ENCODE measurements at regions not wholly inside any gene's neighbourhood (a gene's known extent, or its start where the extent isn't known, plus 50 kb on each side); places are given as distances from the start of the nearest gene placed in this dataset.

GRCh38 chr2:200252265-200253067 is 54.0 kb upstream of the SPATS2L start:
- ATAC-seq (ENCODE audit: insufficient read depth, low read depth) (no peak), DNase-seq (no peak)
- Histone ChIP-seq H3K4me2 (ENCODE audit: insufficient read depth, low read length) (no peak overlapping the region), H2AFZ (ENCODE audit: low read depth, low read length) (no peak overlapping the region), H3K36me3 (ENCODE audit: insufficient read depth, low read length) (no peaks in the 10 kb centered on the region), H3K27ac (ENCODE audit: low read length) (no peak overlapping the region), H3K4me1 (ENCODE audit: insufficient read depth, low read length) (no peaks in the 10 kb centered on the region), H3K9ac (ENCODE audit: low read depth, low read length) (no peak overlapping the region), H4K20me1 (ENCODE audit: insufficient read depth, low read length) (no peaks in the 10 kb centered on the region), H3K4me3 (ENCODE audit: low read depth in 1 of 2, low read length in 2 of 2) (no peak overlapping the region), H3K27me3 (ENCODE audit: insufficient read depth, low read length, poor library complexity) (peaks cover 15% of the 10 kb centered on the region), H3K9me3 (ENCODE audit: insufficient read depth, low read length, severe bottlenecking) (no peaks in the 10 kb centered on the region), H3K79me2 (ENCODE audit: insufficient read depth, low read length) (no peaks in the 10 kb centered on the region)
- TF ChIP-seq CTCF (IDR thresholded peaks at IDR 0.05; ENCODE audit: borderline replicate concordance, extremely low read depth, low read length, poor library complexity, severe bottlenecking) (no peak), EZH2 (IDR thresholded peaks at IDR 0.05; ENCODE audit: borderline replicate concordance, low read depth, low read length, severe bottlenecking) (no peak)

- no peaks in the 10 kb centered on the region for H3K9me3 ChIP-seq (ENCODE audit: insufficient read depth, low read length, severe bottlenecking)
- TF ChIP-seq EZH2 (IDR thresholded peaks at IDR 0.05; ENCODE audit: borderline replicate concordance, low read depth, low read length, severe bottlenecking), result no peak
- TF ChIP-seq CTCF (IDR thresholded peaks at IDR 0.05; ENCODE audit: borderline replicate concordance, extremely low read depth, low read length, poor library complexity, severe bottlenecking), result no peak
- no peak overlapping the region for H3K4me3 ChIP-seq (ENCODE audit: low read depth in 1 of 2, low read length in 2 of 2)
- no peaks in the 10 kb centered on the region for H4K20me1 ChIP-seq (ENCODE audit: insufficient read depth, low read length)
- H2AFZ ChIP-seq (ENCODE audit: low read depth, low read length), result no peak overlapping the region
- H3K9ac ChIP-seq (ENCODE audit: low read depth, low read length), result no peak overlapping the region
- no peak for ATAC-seq (ENCODE audit: insufficient read depth, low read depth)
- no peak overlapping the region for H3K4me2 ChIP-seq (ENCODE audit: insufficient read depth, low read length)
- no peak for DNase-seq
- H3K27ac ChIP-seq (ENCODE audit: low read length), result no peak overlapping the region
- H3K4me1 ChIP-seq (ENCODE audit: insufficient read depth, low read length), result no peaks in the 10 kb centered on the region
- H3K36me3 ChIP-seq (ENCODE audit: insufficient read depth, low read length), result no peaks in the 10 kb centered on the region
- peaks cover 18% of the 10 kb centered on the region for H3K27me3 ChIP-seq (ENCODE audit: insufficient read depth, low read length, poor library complexity)
- no peaks in the 10 kb centered on the region for H3K79me2 ChIP-seq (ENCODE audit: insufficient read depth, low read length)
Observed at GRCh38 chr2:200253639-200254038, 52.9 kb upstream of the SPATS2L start.

GRCh38 chr2:200254773-200255172 is 51.7 kb upstream of the SPATS2L start:
- Histone ChIP-seq H3K36me3 (ENCODE audit: insufficient read depth, low read length) (no peaks in the 10 kb centered on the region), H4K20me1 (ENCODE audit: insufficient read depth, low read length) (no peaks in the 10 kb centered on the region), H3K4me3 (ENCODE audit: low read depth in 1 of 2, low read length in 2 of 2) (no peak overlapping the region), H3K4me1 (ENCODE audit: insufficient read depth, low read length) (no peaks in the 10 kb centered on the region), H3K27ac (ENCODE audit: low read length) (no peak overlapping the region), H3K79me2 (ENCODE audit: insufficient read depth, low read length) (no peaks in the 10 kb centered on the region), H3K9me3 (ENCODE audit: insufficient read depth, low read length, severe bottlenecking) (no peaks in the 10 kb centered on the region), H3K9ac (ENCODE audit: low read depth, low read length) (no peak overlapping the region), H3K4me2 (ENCODE audit: insufficient read depth, low read length) (no peak overlapping the region), H2AFZ (ENCODE audit: low read depth, low read length) (no peak overlapping the region), H3K27me3 (ENCODE audit: insufficient read depth, low read length, poor library complexity) (peaks cover 18% of the 10 kb centered on the region)
- TF ChIP-seq CTCF (IDR thresholded peaks at IDR 0.05; ENCODE audit: borderline replicate concordance, extremely low read depth, low read length, poor library complexity, severe bottlenecking) (no peak), EZH2 (IDR thresholded peaks at IDR 0.05; ENCODE audit: borderline replicate concordance, low read depth, low read length, severe bottlenecking) (no peak)
- no peak for DNase-seq
- ATAC-seq (ENCODE audit: insufficient read depth, low read depth), result no peak

All from DND-41 (cell line).